ENCODE measurements at regions not wholly inside any gene's neighbourhood (a gene's known extent, or its start where the extent isn't known, plus 50 kb on each side); places are given as distances from the start of the nearest gene placed in this dataset.

DNA sequence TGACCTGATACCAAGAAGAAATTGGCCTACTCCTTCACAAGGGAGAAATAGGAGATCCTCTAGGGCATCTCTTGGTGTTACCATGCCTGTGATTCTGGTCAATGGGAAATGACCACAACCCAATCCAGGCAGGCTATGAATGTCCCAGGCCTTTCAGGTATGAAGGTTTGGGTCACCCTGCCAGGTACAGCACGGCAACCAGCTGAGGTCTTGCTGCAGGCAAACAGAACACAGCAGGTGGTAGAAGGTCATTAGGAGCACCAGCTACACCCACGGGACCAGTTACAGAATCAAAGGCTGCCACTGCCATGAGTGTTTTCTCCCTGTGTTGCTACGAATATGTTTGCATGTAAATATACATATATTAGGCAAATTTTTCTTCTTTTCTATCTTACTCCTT is 202.3 kb downstream of the ERMARD start:
- no peak for DNase-seq
- TF ChIP-seq, protein P1, sequence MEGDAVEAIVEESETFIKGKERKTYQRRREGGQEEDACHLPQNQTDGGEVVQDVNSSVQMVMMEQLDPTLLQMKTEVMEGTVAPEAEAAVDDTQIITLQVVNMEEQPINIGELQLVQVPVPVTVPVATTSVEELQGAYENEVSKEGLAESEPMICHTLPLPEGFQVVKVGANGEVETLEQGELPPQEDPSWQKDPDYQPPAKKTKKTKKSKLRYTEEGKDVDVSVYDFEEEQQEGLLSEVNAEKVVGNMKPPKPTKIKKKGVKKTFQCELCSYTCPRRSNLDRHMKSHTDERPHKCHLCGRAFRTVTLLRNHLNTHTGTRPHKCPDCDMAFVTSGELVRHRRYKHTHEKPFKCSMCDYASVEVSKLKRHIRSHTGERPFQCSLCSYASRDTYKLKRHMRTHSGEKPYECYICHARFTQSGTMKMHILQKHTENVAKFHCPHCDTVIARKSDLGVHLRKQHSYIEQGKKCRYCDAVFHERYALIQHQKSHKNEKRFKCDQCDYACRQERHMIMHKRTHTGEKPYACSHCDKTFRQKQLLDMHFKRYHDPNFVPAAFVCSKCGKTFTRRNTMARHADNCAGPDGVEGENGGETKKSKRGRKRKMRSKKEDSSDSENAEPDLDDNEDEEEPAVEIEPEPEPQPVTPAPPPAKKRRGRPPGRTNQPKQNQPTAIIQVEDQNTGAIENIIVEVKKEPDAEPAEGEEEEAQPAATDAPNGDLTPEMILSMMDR (IDR thresholded peaks at IDR 0.05; ENCODE audit: control extremely low read depth, extremely low read depth): no peak
- 62 to 80% methylated on average over 3 of the region's 3 CpGs for WGBS, 2 donors

DNA sequence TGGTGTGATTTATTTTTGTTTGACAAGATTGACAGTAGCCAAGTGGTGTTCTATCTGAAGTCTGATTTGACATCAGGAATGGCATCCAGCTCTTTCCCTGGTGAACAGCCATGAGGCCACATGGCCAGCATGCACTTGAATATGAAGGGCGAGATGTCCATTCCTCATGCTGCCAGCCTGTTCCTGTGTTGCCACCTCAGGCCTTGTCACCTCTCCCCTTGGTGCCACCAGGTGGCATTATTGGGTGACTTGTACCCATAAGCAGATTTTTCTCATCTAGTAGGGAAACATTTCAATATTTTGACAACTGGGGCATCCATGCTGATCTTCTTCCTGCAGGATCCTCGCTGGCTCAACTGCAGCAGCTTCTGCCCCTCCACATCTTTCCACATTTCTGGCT is 199.1 kb downstream of the ERMARD start:
- H3K4me3 ChIP-seq: no peak overlapping the region
- DNase-seq (no peak), ATAC-seq (ENCODE audit: insufficient read depth, low FRiP score) (no peak)
- no peak overlapping the region for H3K9ac ChIP-seq (ENCODE audit: insufficient read depth in 1 of 2, low read length in 2 of 2)
- WGBS, 2 donors: 81 to 82% methylated on average over 2 of the region's 2 CpGs
- H3K4me1 ChIP-seq (ENCODE audit: control insufficient read depth in 5 of 5, insufficient read depth in 5 of 5, low read length in 5 of 5): no peaks in the 10 kb centered on the region
- H3K36me3 ChIP-seq (ENCODE audit: control insufficient read depth in 4 of 4, insufficient read depth in 4 of 4, low read length in 4 of 4): no peaks in the 10 kb centered on the region
- peaks cover 0 to 24% (median 0%) of the 10 kb centered on the region in 3 donors for H3K27me3 ChIP-seq (ENCODE audit: control insufficient read depth in 3 of 3, insufficient read depth in 3 of 3, low read length in 2 of 3)
- no peak overlapping the region for H3K27ac ChIP-seq (ENCODE audit: low read depth in 1 of 2, low read length in 1 of 2)
- TF ChIP-seq, protein P1 (IDR thresholded peaks at IDR 0.05; ENCODE audit: control extremely low read depth, extremely low read depth): peak; percentile 1
- no peaks in the 10 kb centered on the region for H3K9me3 ChIP-seq (ENCODE audit: control insufficient read depth in 4 of 4, insufficient read depth in 3 of 4, low read length in 3 of 4)

More for the DNA sequence above, 202.3 kb downstream of the ERMARD start:
- no peak overlapping the region for H3K4me3 ChIP-seq
- peaks cover 0 to 2% (median 0%) of the 10 kb centered on the region in 4 donors for H3K9me3 ChIP-seq (ENCODE audit: control insufficient read depth in 4 of 4, insufficient read depth in 3 of 4, low read length in 3 of 4)
- H3K27me3 ChIP-seq (ENCODE audit: control insufficient read depth in 3 of 3, insufficient read depth in 3 of 3, low read length in 2 of 3): peaks cover 0 to 29% (median 0%) of the 10 kb centered on the region in 3 donors
- no peak overlapping the region for H3K9ac ChIP-seq (ENCODE audit: insufficient read depth in 1 of 2, low read length in 2 of 2)
- H3K4me1 ChIP-seq (ENCODE audit: control insufficient read depth in 5 of 5, insufficient read depth in 5 of 5, low read length in 5 of 5): no peaks in the 10 kb centered on the region
- no peaks in the 10 kb centered on the region for H3K36me3 ChIP-seq (ENCODE audit: control insufficient read depth in 4 of 4, insufficient read depth in 4 of 4, low read length in 4 of 4)
- H3K27ac ChIP-seq (ENCODE audit: low read depth in 1 of 2, low read length in 1 of 2): no peak overlapping the region
- ATAC-seq (ENCODE audit: insufficient read depth, low FRiP score): no peak

DNA sequence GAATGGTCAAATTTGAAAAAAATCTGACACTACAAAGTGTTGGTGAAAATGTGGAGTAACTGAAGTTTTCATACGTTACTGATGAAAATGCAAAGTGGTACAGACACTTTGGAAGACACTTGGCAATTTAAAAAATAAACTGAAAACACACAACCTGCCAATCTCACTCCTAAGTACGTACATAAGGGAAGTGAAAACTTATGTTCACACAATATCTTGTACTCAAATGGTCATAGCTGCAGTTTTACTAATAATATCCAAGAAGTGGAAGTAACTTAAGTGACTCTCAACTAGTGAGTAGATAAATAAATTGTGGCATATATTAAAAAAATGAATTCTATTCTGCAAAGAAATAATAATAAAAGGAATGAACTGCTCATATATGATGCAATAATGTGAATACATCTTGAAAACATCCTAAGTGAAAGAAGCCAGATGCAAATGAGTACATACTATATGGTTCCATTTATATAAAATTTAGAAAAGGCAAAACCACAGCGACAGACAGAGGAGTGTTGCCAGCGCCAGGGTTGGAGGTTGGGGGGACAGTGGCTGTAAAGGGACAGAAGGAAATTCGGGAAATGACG is 198.2 kb downstream of the ERMARD start:
- Histone ChIP-seq H3K4me3 (no peak overlapping the region), H3K9me3 (ENCODE audit: control insufficient read depth in 4 of 4, insufficient read depth in 3 of 4, low read length in 3 of 4) (no peaks in the 10 kb centered on the region), H3K9ac (ENCODE audit: insufficient read depth in 1 of 2, low read length in 2 of 2) (no peak overlapping the region), H3K27me3 (ENCODE audit: control insufficient read depth in 3 of 3, insufficient read depth in 3 of 3, low read length in 2 of 3) (peaks cover 0 to 21% (median 0%) of the 10 kb centered on the region in 3 donors), H3K27ac (ENCODE audit: low read depth in 1 of 2, low read length in 1 of 2) (no peak overlapping the region), H3K4me1 (ENCODE audit: control insufficient read depth in 5 of 5, insufficient read depth in 5 of 5, low read length in 5 of 5) (no peaks in the 10 kb centered on the region), H3K36me3 (ENCODE audit: control insufficient read depth in 4 of 4, insufficient read depth in 4 of 4, low read length in 4 of 4) (no peaks in the 10 kb centered on the region)
- DNase-seq: no peak
- TF ChIP-seq, protein P1 (IDR thresholded peaks at IDR 0.05; ENCODE audit: control extremely low read depth, extremely low read depth): no peak
- WGBS, 2 donors: 83% methylated on average over 6 of the region's 6 CpGs
- no peak for ATAC-seq (ENCODE audit: insufficient read depth, low FRiP score)

DNA sequence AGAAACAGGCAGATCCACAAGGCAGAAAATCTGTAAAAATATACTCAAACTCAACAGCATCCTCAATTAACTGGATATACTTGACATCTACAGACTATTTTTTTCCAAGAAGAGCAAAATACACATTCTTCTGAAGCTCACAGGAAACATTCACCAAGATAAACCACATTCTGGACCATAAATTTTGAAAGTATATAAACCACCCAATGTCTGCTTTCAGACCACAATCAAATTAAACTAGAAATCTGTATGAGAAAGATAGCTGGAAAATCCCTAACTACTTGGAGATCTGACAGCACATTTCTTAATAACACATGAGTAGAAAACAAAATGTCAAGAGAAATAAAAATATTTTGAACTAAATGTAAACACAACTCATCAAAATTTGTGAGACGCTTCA is 195.5 kb downstream of the ERMARD start:
- TF ChIP-seq, protein P1 (IDR thresholded peaks at IDR 0.05; ENCODE audit: control extremely low read depth, extremely low read depth): no peak
- H3K36me3 ChIP-seq (ENCODE audit: control insufficient read depth in 4 of 4, insufficient read depth in 4 of 4, low read length in 4 of 4): no peaks in the 10 kb centered on the region
- no peak for DNase-seq
- WGBS, 2 donors: 53% methylated on average over 1 of the region's 1 CpG
- no peak overlapping the region for H3K27ac ChIP-seq (ENCODE audit: low read depth in 1 of 2, low read length in 1 of 2)
- H3K9ac ChIP-seq (ENCODE audit: insufficient read depth in 1 of 2, low read length in 2 of 2): no peak overlapping the region
- ATAC-seq (ENCODE audit: insufficient read depth, low FRiP score): no peak
- peaks cover 0 to 5% (median 1%) of the 10 kb centered on the region in 4 donors for H3K9me3 ChIP-seq (ENCODE audit: control insufficient read depth in 4 of 4, insufficient read depth in 3 of 4, low read length in 3 of 4)
- peaks cover 0 to 26% (median 0%) of the 10 kb centered on the region in 3 donors for H3K27me3 ChIP-seq (ENCODE audit: control insufficient read depth in 3 of 3, insufficient read depth in 3 of 3, low read length in 2 of 3)
- no peak overlapping the region for H3K4me3 ChIP-seq
- H3K4me1 ChIP-seq (ENCODE audit: control insufficient read depth in 5 of 5, insufficient read depth in 5 of 5, low read length in 5 of 5): no peaks in the 10 kb centered on the region

Data from lung (tissue), 11 donors.